ENCODE measurements at regions not wholly inside any gene's neighbourhood (a gene's known extent, or its start where the extent isn't known, plus 50 kb on each side); places are given as distances from the start of the nearest gene placed in this dataset.

GRCh38 chr2:217717646-217718045 lies 285.1 kb downstream of the TNS1 start:
- FAIRE-seq, result no peak

- FAIRE-seq, result no peak
These were observed 287.3 kb downstream of the TNS1 start for GRCh38 chr2:217715484-217715883.

GRCh38 chr2:217714287-217714751 lies 288.5 kb downstream of the TNS1 start:
- FAIRE-seq, result no peak

DNA sequence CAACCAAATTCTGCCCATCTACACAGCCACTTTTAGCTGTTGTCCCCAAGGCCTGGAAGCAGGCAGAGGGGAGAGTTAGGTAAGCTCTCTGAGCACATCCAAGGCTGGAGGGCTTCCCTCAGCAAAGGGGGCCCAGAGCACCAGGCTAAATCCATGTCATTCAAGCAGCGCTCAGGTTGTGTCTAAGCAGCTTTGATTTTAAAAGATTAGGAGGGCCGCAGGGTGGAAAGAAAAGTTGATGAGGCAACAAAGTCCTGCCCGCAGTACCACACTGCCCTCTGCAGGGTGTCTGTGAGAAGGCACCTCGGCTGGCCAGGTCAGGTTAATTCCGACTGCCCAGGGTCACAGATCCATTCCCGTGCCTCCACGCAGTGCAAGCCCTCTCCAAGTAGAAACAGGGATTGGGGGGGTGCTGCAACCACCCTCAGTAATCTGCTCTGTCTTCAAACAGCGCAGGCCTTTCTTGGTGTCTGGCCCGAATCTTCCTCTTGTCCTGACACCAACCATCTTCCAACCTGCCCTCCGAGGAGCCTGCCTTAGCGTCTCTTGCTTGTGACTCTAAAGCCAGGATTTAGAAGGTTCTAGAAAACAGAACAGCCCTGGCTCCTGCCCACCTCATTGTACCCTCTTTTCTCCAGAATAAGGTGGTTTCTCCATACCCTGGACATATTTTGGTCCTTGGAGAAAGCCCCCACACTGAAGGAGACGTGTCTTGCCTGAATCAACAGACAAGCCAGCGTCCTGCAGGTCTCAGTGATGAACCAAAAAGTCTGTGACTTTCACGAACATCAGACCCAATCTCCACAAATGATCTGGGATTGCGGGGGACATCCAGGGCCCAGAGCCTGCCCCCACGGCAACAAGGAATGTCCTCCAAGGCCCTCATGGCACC lies 289.2 kb downstream of the TNS1 start:
- no peak for FAIRE-seq

- no peak for FAIRE-seq
These were observed 290.4 kb downstream of the TNS1 start for GRCh38 chr2:217712431-217712830.

DNA sequence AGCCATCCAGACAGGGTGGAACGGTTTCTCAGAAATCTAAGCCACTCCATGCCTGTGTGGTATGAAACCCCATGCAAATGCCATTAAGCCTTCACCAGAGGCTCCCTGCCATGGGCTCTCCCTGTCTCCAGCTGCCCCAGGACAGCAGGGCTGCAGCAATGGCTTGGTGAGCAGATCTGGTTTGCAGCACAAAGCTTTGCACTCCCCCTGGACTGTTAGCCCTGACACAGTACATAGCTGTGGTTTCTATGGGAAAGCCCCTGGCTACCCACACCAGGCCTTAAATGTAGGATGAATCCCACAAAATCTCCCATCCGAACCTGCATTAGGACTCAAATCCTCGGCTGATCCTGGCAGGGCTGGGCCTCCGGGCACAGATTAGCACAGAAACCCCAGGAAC lies 291.6 kb downstream of the TNS1 start:
- FAIRE-seq, result no peak

DNA sequence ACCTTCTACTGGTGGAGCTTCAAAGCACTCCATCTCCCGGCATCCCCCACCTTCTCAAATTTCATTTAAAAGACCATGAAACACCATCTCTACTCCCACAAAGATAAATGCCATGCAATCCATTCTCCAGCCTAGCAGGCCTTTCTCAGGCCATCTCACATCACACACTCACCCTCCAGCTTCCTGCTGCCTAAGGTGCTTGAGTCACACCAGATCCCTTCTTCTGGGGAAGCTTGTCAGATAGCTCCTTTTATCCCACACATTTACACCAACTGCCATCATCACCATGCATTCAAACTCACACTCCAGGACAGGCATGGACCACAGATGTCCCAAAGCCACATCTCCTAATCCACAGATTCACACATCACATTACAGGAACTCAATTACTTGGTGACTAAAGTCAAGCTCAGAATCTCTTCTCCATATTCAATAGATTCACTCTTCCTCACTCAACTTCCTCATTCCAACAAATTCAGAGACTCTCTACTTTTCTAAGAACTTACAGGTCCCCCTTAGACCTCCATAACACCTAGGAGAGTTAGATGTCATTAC lies 292.5 kb downstream of the TNS1 start:
- FAIRE-seq, result no peak

- no peak for FAIRE-seq
These were observed 293.2 kb downstream of the TNS1 start for GRCh38 chr2:217709478-217710210.

DNA sequence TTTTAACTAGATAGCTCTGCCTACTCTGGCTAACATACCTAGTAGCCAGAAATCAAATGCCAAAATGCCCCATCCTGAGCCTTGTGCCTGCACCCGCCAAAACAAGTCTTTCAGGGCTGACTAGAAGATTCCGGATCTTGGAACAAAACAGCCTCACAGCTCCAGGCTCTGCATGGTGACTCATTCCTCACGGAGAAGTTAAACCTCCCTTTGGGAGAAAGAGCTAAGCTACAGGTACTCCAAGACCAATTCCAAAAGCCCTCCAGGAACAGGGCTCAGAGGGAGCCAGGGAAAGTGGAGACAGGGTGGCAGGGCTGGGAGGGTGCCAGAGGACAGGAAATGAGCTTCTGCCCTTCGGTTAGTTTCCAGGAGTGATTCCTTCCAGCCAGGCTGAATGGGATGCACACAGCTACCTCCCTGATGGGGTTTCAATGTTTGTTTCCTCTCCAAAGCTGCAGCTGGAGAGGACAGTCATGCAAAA lies 295.6 kb downstream of the TNS1 start:
- FAIRE-seq, result no peak

DNA sequence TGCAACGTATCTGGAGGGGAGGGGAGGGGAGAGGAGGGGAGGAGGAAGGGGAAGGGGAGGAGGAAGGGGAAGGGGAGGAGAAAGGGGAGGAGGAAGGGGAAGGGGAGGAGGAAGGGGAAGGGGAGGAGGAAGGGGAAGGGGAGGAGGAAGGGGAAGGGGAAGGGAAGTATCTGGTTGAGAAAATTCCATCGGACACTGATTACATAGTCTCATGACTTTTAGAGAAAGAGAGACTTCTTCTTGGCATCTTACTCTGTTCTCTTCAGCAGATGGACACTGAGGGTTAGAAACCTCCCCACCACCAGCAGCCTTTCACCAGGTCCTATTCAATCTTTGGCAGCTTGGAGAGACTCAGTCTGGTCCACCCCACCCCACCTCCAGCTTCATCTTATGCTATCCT lies 296.3 kb downstream of the TNS1 start:
- FAIRE-seq, result no peak

- FAIRE-seq, result no peak
These were observed 296.7 kb downstream of the TNS1 start for GRCh38 chr2:217706095-217706494.

DNA sequence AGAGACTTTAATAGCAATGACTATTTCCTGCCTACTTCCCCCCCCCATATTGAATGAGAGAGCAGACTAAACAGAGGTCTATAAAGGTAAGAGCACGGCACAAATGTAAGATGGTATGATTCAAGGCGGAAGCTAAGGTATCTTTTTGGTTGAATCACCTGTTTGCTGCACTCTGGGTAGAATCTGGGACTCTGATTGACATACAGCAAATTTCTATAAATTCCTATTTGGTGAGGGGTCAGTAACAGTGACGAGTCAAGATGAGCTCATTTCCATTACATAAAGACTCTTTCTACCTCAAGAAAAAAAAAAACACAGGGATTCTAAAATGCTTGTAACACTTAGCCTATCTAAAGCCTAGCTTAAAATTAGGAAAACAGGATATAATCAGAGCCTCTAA lies 297.3 kb downstream of the TNS1 start:
- no peak for FAIRE-seq

- FAIRE-seq, result no peak
These were observed 298.8 kb downstream of the TNS1 start for GRCh38 chr2:217703999-217704398.

- FAIRE-seq, result no peak
These were observed 299.7 kb downstream of the TNS1 start for GRCh38 chr2:217703102-217703501.

DNA sequence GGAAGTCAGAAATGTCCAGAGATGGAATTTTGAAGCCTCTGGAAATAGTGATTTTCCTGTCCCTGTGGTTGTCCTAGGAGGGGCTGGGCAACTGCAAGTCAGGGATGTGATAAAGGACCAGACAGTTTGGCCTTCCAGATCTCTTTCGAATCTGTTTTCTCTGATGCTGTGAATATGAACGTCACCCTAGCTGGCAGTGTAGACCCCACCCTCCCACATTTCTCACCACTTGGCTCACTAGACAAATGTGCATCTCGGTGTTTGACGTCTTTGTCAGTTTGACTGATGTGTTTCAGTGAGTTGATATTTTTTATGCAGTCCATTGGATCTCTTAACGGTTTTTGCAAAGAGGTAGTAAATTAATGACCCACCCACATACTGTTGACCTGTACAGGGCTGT lies 301.2 kb downstream of the TNS1 start:
- FAIRE-seq, result no peak

- FAIRE-seq, result no peak
These were observed 304.1 kb downstream of the TNS1 start for GRCh38 chr2:217698691-217699090.

DNA sequence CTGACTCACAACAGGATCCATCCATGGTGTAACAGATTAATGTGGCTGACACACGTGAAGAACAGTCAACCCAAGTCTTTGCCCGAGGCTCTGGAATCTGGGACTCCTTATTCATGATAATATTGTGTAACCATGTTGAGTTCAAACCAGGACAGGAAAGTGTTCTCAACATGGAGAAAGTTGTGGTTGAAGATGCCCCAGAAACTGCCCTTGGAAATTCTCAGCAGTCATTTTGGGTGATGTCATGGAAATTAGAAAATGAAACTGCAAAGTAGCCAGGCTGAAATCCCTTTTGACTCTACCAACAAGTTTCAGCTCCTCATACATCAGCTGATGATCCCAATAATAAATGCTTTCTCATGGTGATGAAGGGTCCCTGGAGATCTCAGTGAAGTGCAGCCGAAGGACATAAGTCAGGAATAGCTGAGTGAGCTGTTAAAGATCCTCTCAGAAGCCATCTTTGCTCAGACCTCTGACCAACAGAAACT lies 307.7 kb downstream of the TNS1 start:
- no peak for FAIRE-seq

- FAIRE-seq, result no peak
These were observed 308.5 kb downstream of the TNS1 start for GRCh38 chr2:217694291-217694690.

GRCh38 chr2:217693363-217693762 lies 309.4 kb downstream of the TNS1 start:
- no peak for FAIRE-seq

- FAIRE-seq, result no peak
These were observed 310.7 kb downstream of the TNS1 start for GRCh38 chr2:217691920-217692666.

- FAIRE-seq, result no peak
These were observed 311.3 kb downstream of the TNS1 start for GRCh38 chr2:217691516-217691915.

- FAIRE-seq, result no peak
These were observed 313.7 kb downstream of the TNS1 start for GRCh38 chr2:217689053-217689452.

DNA sequence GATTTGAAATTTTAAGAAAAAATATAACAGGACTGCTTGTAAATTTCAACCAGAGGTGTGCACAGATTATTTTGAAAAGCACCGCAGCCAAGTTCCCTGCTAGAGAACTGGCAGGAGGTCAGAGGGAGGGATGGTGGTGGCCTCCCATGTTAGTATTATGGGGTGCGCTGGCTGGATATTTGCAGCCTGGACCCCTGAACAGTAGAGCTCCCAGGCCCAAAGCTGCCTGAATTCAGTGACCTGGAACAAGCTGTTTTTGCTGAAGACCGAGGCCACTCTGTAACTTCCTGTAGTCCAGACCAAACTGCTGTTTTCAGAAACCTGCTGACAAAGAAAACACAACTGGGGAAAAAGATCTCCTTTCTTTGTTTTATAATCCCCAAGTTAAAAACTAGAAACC lies 314.3 kb downstream of the TNS1 start:
- FAIRE-seq, result no peak

Data from TTC549 (cell line).